ENCODE measurements at regions not wholly inside any gene's neighbourhood (a gene's known extent, or its start where the extent isn't known, plus 50 kb on each side); places are given as distances from the start of the nearest gene placed in this dataset.

GRCh38 chr12:90064852-90065801 is 356.5 kb upstream of the ATP2B1 start:
- DNase-seq, result peak; percentile 13

- no peak for DNase-seq
Observed at GRCh38 chr12:90062799-90063198, 354.2 kb upstream of the ATP2B1 start.

GRCh38 chr12:90061809-90062208 is 353.2 kb upstream of the ATP2B1 start:
- no peak for DNase-seq

GRCh38 chr12:90060031-90060430 is 351.4 kb upstream of the ATP2B1 start:
- DNase-seq, result no peak

DNA sequence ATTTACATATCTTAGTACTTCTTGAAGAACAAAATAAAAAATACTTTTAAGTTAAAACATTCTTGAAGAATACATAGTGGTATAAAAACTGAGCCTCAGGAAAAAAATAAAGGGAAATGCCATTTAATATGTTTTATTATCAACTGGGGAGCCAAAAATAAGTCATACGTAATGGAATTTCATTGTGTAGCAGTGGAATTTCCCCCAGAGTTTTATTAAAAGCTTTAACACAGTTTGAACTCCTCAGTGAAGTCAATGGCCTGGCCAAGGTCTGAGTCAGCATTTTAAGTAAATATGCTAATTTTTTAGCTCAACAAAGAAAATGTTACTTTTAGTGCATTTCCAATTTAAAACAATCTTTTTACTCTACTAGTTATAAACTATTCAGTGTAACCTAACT is 350.1 kb upstream of the ATP2B1 start:
- no peak for DNase-seq

DNA sequence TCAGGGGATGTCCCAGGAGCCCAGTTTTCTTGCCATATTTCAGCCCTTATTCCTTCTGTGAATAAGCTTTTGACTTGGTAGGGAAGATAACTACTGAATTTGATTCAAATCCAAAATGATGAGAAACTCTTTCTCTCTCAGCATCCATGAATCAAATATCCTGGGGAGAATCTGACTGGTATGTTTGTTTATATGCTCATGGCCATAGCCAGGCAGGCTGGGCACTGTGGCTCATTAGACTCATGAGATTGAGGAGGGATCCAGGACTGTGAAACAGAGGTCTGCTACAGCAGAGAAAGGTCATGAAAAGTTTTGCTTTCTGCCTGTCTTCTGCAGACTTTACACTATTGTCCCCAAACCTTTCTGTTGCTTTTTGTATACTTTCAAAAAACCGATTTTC is 346.4 kb upstream of the ATP2B1 start:
- DNase-seq, result no peak

DNA sequence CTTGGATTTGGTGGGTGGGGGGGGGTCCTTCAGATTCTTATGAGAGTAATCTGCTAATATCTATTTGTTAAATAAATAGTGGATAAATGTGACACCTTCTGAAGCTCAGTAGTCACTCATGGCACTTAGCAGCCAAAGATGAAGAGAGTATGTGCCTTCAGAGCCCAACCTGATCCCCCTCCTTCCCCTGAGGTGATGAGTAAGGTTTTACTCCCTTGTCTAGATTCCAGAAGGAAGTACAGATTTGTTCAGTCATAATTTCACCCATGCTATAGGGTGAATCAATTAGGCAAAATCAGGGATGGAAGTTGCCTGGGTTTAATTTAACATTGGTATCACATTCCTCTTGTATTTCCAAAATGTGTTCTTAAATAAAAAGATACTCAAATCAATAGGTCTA is 340.3 kb upstream of the ATP2B1 start:
- no peak for DNase-seq

DNA sequence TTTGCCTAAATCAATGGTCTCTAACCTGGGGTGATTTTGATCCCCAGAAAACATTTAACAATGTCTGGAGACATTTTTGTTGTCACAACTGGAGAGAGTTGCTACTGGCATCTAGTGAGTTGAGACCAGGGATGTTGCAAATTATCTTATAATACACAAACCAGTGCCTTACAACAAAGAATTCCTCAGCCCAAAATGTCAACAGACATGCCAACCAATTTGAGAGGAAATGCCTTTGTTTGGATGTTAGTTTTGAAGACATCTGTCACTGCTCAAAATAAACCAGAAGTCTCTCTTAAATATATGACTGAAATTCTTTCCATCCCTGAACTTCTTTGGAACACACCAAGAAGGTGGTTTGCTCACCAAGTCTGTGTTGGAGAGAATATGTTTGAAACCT is 336.9 kb upstream of the ATP2B1 start:
- DNase-seq, result no peak

DNA sequence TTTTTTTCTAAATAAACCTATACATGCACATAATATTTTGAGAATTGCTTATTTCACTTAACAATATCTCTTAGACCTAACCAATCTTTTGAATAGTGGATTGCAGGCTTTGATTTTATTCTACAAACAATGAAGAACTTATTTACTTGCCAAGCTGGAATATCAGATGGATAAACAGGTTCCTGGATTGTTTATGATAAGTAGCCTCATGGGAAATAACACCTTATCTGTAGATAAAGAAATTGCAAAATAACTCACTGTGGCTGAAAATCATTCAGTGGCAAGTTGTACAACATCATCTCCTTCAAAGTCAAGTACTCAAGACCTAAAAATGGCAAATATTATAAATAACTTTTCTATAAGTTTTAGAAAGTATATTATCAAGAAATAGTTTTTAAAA is 335.4 kb upstream of the ATP2B1 start:
- no peak for DNase-seq

DNA sequence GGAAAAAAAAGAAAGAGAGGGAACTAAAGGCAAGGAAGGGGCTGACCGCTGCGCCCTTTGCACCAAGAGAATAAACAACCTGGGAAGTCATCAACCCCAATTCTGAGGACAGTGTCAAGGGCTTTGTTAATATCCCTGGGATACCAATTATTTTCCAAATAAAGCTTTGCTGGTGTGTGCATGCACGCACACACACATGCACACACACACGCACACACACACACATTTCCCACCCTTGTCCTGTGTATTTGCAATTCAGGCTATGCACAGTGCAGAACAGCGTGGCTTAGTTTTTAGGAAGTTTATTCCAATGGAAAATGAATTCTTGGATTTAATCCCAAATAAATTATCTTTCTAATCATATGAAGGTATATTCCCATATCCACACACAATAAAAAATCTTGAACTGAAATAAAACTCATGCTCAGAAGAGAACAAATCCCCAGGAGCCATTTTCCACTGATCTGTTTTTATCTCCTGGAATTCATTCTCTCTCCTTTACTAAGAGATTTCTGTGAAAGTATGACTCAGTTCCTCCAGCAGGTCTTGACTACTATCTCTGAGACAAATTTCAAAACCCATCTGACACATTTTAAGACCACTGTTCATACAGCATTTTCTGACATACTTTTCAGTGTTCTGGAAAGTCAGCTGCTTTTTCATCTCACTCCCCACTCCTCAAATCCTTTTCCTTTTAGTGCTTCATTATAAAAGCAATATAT is 334.4 kb upstream of the ATP2B1 start:
- no peak for DNase-seq

DNA sequence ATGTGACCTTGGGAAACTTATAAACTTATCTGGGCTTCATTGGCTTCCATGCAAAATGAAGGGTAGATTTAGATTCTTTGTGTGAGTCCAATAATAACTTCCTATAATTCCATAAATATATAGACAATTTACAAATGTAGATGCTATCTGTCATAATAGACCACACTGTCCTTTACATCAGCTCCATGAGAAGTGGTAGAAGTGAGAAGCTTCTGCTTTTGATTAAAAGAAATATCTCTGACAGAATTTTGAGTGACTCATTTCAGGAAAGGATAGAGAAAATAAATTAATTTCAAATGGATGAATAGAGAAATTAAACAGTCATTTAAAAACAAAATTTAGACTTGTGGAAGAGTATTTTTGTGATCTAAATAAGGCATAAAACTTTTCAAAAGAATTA is 329.7 kb upstream of the ATP2B1 start:
- no peak for DNase-seq

DNA sequence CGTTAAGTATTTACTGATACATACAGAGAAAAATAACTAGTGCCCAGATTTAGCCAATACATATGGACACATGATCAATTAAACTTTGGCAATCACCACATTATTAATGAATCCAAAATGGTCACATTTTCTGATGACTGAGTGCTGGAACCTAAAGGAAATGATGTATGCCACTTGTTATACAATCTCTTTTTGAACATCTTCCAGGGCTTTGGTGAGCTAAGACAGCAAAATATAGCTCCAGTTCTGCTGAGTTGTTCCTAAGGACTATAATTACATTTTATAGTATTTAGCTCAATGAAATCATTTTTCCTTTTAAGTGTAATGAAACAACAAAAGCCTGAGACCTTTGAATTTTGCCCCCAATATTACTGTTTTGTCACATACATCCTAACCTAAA is 329.1 kb upstream of the ATP2B1 start:
- no peak for DNase-seq

GRCh38 chr12:90036637-90037036 is 328.0 kb upstream of the ATP2B1 start:
- DNase-seq, result no peak

GRCh38 chr12:90030726-90031125 is 322.1 kb upstream of the ATP2B1 start:
- no peak for DNase-seq

- peak; percentile 15 for DNase-seq
Observed at GRCh38 chr12:90029317-90029716, 320.7 kb upstream of the ATP2B1 start.

DNA sequence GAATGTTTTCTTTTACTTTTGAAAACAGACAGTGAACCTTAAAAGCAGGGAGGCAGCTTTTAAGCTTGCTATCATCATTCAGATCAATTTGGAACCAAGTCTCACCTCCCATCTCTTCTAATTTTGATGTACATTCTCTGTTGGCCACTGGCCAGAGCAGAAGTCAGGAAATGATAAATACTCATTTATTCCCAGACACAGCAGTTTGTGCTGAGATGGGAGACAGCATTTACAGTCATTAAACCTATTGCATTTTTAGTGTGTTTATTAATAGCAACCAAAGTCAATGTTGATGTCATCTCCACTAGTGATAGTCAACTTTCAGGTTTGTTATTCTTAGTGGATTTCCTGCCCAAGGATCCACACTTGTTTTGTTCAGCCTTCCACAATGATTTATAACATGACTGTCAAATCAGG is 320.0 kb upstream of the ATP2B1 start:
- peak; percentile 12 for DNase-seq

GRCh38 chr12:90027889-90028634 is 319.4 kb upstream of the ATP2B1 start:
- no peak for DNase-seq

DNA sequence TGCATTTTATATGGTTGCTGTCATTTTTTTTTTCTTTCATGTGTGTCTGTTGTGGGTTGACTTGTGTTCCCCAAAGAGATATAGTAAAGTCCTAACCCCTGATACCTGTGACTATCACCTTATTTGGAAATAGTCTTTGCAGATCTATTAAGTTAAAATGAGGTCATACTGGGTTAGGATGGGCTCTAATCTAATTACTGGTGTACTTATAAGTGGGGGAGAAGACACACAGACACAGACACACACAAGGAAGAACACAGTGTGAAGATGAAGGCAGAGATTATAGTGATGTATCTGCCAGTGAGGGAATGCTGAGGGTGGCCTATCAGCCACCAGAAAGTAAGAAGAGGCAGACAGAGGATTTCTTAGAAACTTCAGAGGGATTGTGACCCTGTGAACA is 318.4 kb upstream of the ATP2B1 start:
- no peak for DNase-seq

- no peak for DNase-seq
Observed at GRCh38 chr12:90026516-90026915, 317.9 kb upstream of the ATP2B1 start.

- DNase-seq, result no peak
Observed at GRCh38 chr12:90024262-90024661, 315.6 kb upstream of the ATP2B1 start.

DNA sequence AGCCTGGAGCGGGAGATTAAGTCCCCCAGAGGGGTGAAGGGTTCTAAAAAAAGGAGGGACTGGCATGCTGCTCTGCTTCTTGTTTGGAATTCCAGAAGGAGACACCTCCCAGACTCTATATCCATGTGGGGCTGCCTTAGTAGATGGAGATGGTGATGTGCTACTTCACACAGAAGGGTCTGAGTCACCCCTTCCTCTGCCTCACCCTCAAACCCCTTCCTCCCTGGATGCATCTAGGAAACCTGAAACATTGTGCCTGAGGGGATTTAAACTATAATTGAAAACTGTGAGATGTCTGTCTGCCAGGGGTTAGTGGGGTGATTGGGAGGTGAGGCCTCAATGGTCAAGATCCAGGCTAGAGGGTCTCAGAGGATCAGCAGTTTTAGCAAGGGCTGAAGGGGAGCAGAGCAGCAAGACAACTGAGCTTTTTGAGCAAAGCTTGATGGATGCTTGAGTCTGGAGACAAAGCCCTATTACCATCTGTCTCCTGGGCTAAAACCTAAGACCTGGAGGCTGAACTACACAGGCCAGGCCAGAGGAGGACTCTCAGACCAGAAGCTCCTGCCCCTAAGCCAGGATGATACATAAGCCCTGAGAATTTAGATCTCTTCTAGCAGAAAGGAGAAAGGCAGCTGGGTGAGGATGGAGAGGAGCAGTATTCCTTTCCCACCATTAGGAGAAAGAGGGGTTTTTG is 314.7 kb upstream of the ATP2B1 start:
- no peak for DNase-seq

- no peak for DNase-seq
Observed at GRCh38 chr12:90021795-90022440, 313.3 kb upstream of the ATP2B1 start.
